H1 (cell line): ENCODE measurements at regions not wholly inside any gene's neighbourhood (a gene's known extent, or its start where the extent isn't known, plus 50 kb on each side); places are given as distances from the start of the nearest gene placed in this dataset.

Experiments used
- CEBPB ChIP-seq: IDR thresholded peaks from 2 replicates; pipeline ENCODE4 v1.6.1; 2012; ENCODE audit warnings: low read depth, low read length
- CTCF ChIP-seq, 3 experiments: IDR thresholded peaks; 1 replicate in 2 of 3; 2 replicates in 1 of 3; pipeline versions ENCODE4 v1.5.1 to v1.6.1; 2011; ENCODE audit warnings: low read length in 3 of 3, mild to moderate bottlenecking in 3 of 3, inconsistent platforms in 2 of 3, low read depth in 1 of 3, moderate library complexity in 1 of 3; ENCODE audit not compliant: insufficient read depth in 1 of 3; ENCODE audit errors: control extremely low read depth in 1 of 3
- EP300 ChIP-seq, 2 experiments: IDR thresholded peaks; 1 replicate in 1 of 2; 2 replicates in 1 of 2; pipeline ENCODE4 v1.6.1; 2011 to 2012; ENCODE audit warnings: low read depth in 2 of 2, low read length in 2 of 2, mild to moderate bottlenecking in 2 of 2, borderline replicate concordance in 1 of 2, inconsistent platforms in 1 of 2, moderate library complexity in 1 of 2
- JUN ChIP-seq: IDR thresholded peaks from 2 replicates; pipeline ENCODE4 v1.6.1; 2011; ENCODE audit warnings: low read depth, mild to moderate bottlenecking, improper control_type of control experiment, low read length
- JUND ChIP-seq: IDR thresholded peaks from 2 replicates; pipeline ENCODE4 v1.6.1; 2011; ENCODE audit warnings: mild to moderate bottlenecking, improper control_type of control experiment, low read length
- PHF8 ChIP-seq: fragments of 200-600 bp; sonication (generic); conservative IDR thresholded peaks from 2 replicates; pipeline ENCODE4 v1.7.1; 2012; ENCODE audit warnings: low read depth, mild to moderate bottlenecking, inconsistent platforms, low read length, moderate library complexity
- POLR2AphosphoS5 ChIP-seq: IDR thresholded peaks from 2 replicates; pipeline ENCODE4 v1.6.1; 2011; ENCODE audit warnings: low read depth, low read length
- TEAD4 ChIP-seq: IDR thresholded peaks from 2 replicates; pipeline ENCODE4 v1.6.1; 2012; ENCODE audit warnings: low read depth, low read length, inconsistent platforms, mixed read lengths

- no peak for TF ChIP-seq JUN
- TF ChIP-seq CTCF (IDR thresholded peaks at IDR 0.05; ENCODE audit: control extremely low read depth in 1 of 3, insufficient read depth in 1 of 3, low read depth in 1 of 3, low read length in 3 of 3), result peak; percentile 41 to 64 (median 48)
- TF ChIP-seq TEAD4, result no peak
- TF ChIP-seq POLR2AphosphoS5, result no peak
- no peak for TF ChIP-seq CEBPB
- no peak for TF ChIP-seq JUND
- no peak for TF ChIP-seq EP300 (IDR thresholded peaks at IDR 0.05; ENCODE audit: borderline replicate concordance in 1 of 2, low read depth in 2 of 2, low read length in 2 of 2)
- no peak for TF ChIP-seq PHF8
These were observed 222.0 kb upstream of the IL12A start for GRCh38 chr3:159766563-159767185.
